Thymus (tissue), 11 donors: ENCODE measurements at regions not wholly inside any gene's neighbourhood (a gene's known extent, or its start where the extent isn't known, plus 50 kb on each side); places are given as distances from the start of the nearest gene placed in this dataset.

Source experiments
- DNase-seq, 9 donors: peaks; one replicate each; pipeline ENCODE4 v3.0.0-alpha.2; 2013; ENCODE audit warnings: low spot score in 9 of 9, low read depth in 6 of 9, missing footprints in 1 of 9
- H3K27ac ChIP-seq, 2 donors: one replicate each; pipeline ENCODE4 v1.5.1; 2013; ENCODE audit warnings: control low read depth in 1 of 2, low read depth in 1 of 2, low read length in 1 of 2, mild to moderate bottlenecking in 1 of 2, moderate library complexity in 1 of 2
- H3K27me3 ChIP-seq, 2 donors: one replicate each; pipeline ENCODE4 v1.5.1; 2013; ENCODE audit warnings: low read length in 1 of 2; ENCODE audit not compliant: control insufficient read depth in 2 of 2, insufficient read depth in 1 of 2
- H3K36me3 ChIP-seq, 2 donors: one replicate each; pipeline ENCODE4 v1.5.1; 2013; ENCODE audit warnings: low read length in 1 of 2, mild to moderate bottlenecking in 1 of 2, moderate library complexity in 1 of 2; ENCODE audit not compliant: control insufficient read depth in 2 of 2, insufficient read depth in 2 of 2
- H3K4me1 ChIP-seq, 2 donors: one replicate each; pipeline ENCODE4 v1.5.1; 2013; ENCODE audit warnings: low read length in 2 of 2; ENCODE audit not compliant: control insufficient read depth in 2 of 2, insufficient read depth in 2 of 2
- H3K4me3 ChIP-seq, 2 donors: one replicate each; pipeline ENCODE4 v1.5.1; 2013; ENCODE audit warnings: low read length in 2 of 2, control low read depth in 1 of 2, mild to moderate bottlenecking in 1 of 2
- H3K9me3 ChIP-seq, 2 donors: one replicate each; pipeline ENCODE4 v1.5.1; 2013; ENCODE audit warnings: low read length in 1 of 2, mild to moderate bottlenecking in 1 of 2; ENCODE audit not compliant: control insufficient read depth in 2 of 2, insufficient read depth in 1 of 2
- WGBS: extraction: QIAGEN DNeasy Blood & Tissue Kit; methylation state at CpG from one replicate; pipeline ENCODE4 v1.1.7; 2013; 5-methylcytosine and 5-hydroxymethylcytosine counted together
- donor health status: healthy.

GRCh38 chr6:14711056-14711703 lies 534.7 kb upstream of the JARID2 start:
- peak in 5 of 9 donors; percentile 49 to 92 (median 79) for DNase-seq
- 63% methylated on average over 3 of the region's 3 CpGs for WGBS
- peaks cover 0 to 9% of the 10 kb centered on the region in 2 donors for H3K9me3 ChIP-seq
- H3K4me3 ChIP-seq = no peak overlapping the region
- H3K4me1 ChIP-seq = peaks cover 0 to 62% of the 10 kb centered on the region in 2 donors
- peak overlapping the region in 1 of 2 donors; percentile 62 for H3K27ac ChIP-seq
- no peaks in the 10 kb centered on the region for H3K27me3 ChIP-seq
- H3K36me3 ChIP-seq = no peaks in the 10 kb centered on the region

GRCh38 chr6:14711704-14712379 lies 534.0 kb upstream of the JARID2 start:
- H3K9me3 ChIP-seq = peaks cover 0 to 12% of the 10 kb centered on the region in 2 donors
- H3K36me3 ChIP-seq = no peaks in the 10 kb centered on the region
- WGBS = 90% methylated on average over 7 of the region's 7 CpGs
- peaks cover 4 to 63% of the 10 kb centered on the region in 2 donors for H3K4me1 ChIP-seq
- peak overlapping the region in 1 of 2 donors; percentile 62 for H3K27ac ChIP-seq
- no peaks in the 10 kb centered on the region for H3K27me3 ChIP-seq
- H3K4me3 ChIP-seq = no peak overlapping the region
- DNase-seq = no peak

GRCh38 chr6:14713008-14713960 lies 532.6 kb upstream of the JARID2 start:
- Histone ChIP-seq H3K4me3 (no peak overlapping the region), H3K36me3 (no peaks in the 10 kb centered on the region), H3K9me3 (peaks cover 0 to 15% of the 10 kb centered on the region in 2 donors), H3K27me3 (no peaks in the 10 kb centered on the region), H3K4me1 (peaks cover 11 to 66% of the 10 kb centered on the region in 2 donors), H3K27ac (no peak overlapping the region)
- no peak for DNase-seq
- 96% methylated on average over 15 of the region's 15 CpGs for WGBS

GRCh38 chr6:14713966-14714631 lies 531.8 kb upstream of the JARID2 start:
- DNase-seq = no peak
- Histone ChIP-seq H3K27ac (no peak overlapping the region), H3K36me3 (no peaks in the 10 kb centered on the region), H3K27me3 (no peaks in the 10 kb centered on the region), H3K9me3 (peaks cover 0 to 17% of the 10 kb centered on the region in 2 donors), H3K4me3 (no peak overlapping the region), H3K4me1 (peaks cover 11 to 65% of the 10 kb centered on the region in 2 donors)
- WGBS = 98% methylated on average over 3 of the region's 3 CpGs

- H3K27me3 ChIP-seq = no peaks in the 10 kb centered on the region
- H3K9me3 ChIP-seq = peaks cover 0 to 19% of the 10 kb centered on the region in 2 donors
- no peak overlapping the region for H3K27ac ChIP-seq
- peaks cover 11 to 57% of the 10 kb centered on the region in 2 donors for H3K4me1 ChIP-seq
- DNase-seq = no peak
- no peak overlapping the region for H3K4me3 ChIP-seq
- 98% methylated on average over 5 of the region's 5 CpGs for WGBS
- H3K36me3 ChIP-seq = no peaks in the 10 kb centered on the region
Measured at GRCh38 chr6:14715076-14715475, 530.8 kb upstream of the JARID2 start.

GRCh38 chr6:14716499-14717146 lies 529.2 kb upstream of the JARID2 start:
- DNase-seq = peak in 1 of 9 donors; percentile 55
- H3K36me3 ChIP-seq = no peaks in the 10 kb centered on the region
- no peaks in the 10 kb centered on the region for H3K27me3 ChIP-seq
- no peak overlapping the region for H3K4me3 ChIP-seq
- H3K4me1 ChIP-seq = peaks cover 22 to 55% of the 10 kb centered on the region in 2 donors
- peak overlapping the region in 1 of 2 donors; percentile 59 for H3K27ac ChIP-seq
- 54% methylated on average over 9 of the region's 9 CpGs for WGBS
- H3K9me3 ChIP-seq = peaks cover 0 to 10% of the 10 kb centered on the region in 2 donors

- no peaks in the 10 kb centered on the region for H3K36me3 ChIP-seq
- H3K4me1 ChIP-seq = peaks cover 22 to 56% of the 10 kb centered on the region in 2 donors
- H3K27ac ChIP-seq = peak overlapping the region; percentile 18 to 59
- no peaks in the 10 kb centered on the region for H3K27me3 ChIP-seq
- 87% methylated on average over 3 of the region's 3 CpGs for WGBS
- peak in 2 of 9 donors; percentile 65 to 77 for DNase-seq
- H3K4me3 ChIP-seq = no peak overlapping the region
- H3K9me3 ChIP-seq = peaks cover 0 to 10% of the 10 kb centered on the region in 2 donors
Measured at GRCh38 chr6:14717307-14717706, 528.6 kb upstream of the JARID2 start.

GRCh38 chr6:14718861-14719260 lies 527.0 kb upstream of the JARID2 start:
- no peak overlapping the region for H3K27ac ChIP-seq
- 92% methylated on average over 4 of the region's 4 CpGs for WGBS
- no peaks in the 10 kb centered on the region for H3K36me3 ChIP-seq
- no peak overlapping the region for H3K4me3 ChIP-seq
- DNase-seq = no peak
- H3K9me3 ChIP-seq = peaks cover 0 to 10% of the 10 kb centered on the region in 2 donors
- H3K27me3 ChIP-seq = no peaks in the 10 kb centered on the region
- H3K4me1 ChIP-seq = peaks cover 25 to 54% of the 10 kb centered on the region in 2 donors
